H1 (cell line): ENCODE measurements at regions not wholly inside any gene's neighbourhood (a gene's known extent, or its start where the extent isn't known, plus 50 kb on each side); places are given as distances from the start of the nearest gene placed in this dataset.

Experiments used
- CREB1 ChIP-seq: IDR thresholded peaks from 2 replicates; pipeline ENCODE4 v1.6.1; 2012; ENCODE audit warnings: inconsistent platforms
- CTCF ChIP-seq, 3 experiments: IDR thresholded peaks; 1 replicate in 2 of 3; 2 replicates in 1 of 3; pipeline versions ENCODE4 v1.5.1 to v1.6.1; 2011; ENCODE audit warnings: low read length in 3 of 3, mild to moderate bottlenecking in 3 of 3, inconsistent platforms in 2 of 3, low read depth in 1 of 3, moderate library complexity in 1 of 3; ENCODE audit not compliant: insufficient read depth in 1 of 3; ENCODE audit errors: control extremely low read depth in 1 of 3
- EZH2 ChIP-seq: fragments of 200-600 bp; sonication (generic); IDR thresholded peaks from 2 replicates; pipeline ENCODE4 v1.7.1; 2012; ENCODE audit warnings: low read depth, mild to moderate bottlenecking, moderate library complexity, low read length, inconsistent platforms; ENCODE audit not compliant: severe bottlenecking
- HDAC2 ChIP-seq, 2 experiments: fragments of 300-600 bp in 1 of 2; sonication (generic) in 1 of 2; IDR thresholded peaks; 2 replicates each; pipeline ENCODE4 v1.6.1; 2011 to 2012; ENCODE audit warnings: low read depth in 2 of 2, low read length in 2 of 2, mild to moderate bottlenecking in 2 of 2, moderate library complexity in 2 of 2, borderline replicate concordance in 1 of 2, inconsistent platforms in 1 of 2
- KDM1A ChIP-seq: fragments of 200-600, 300-600 bp; sonication (generic); IDR thresholded peaks from 2 replicates; pipeline ENCODE4 v1.7.1; 2016; ENCODE audit warnings: mild to moderate bottlenecking, low read length, borderline replicate concordance
- POLR2A ChIP-seq, 2 experiments: IDR thresholded peaks; 1 replicate in 1 of 2; 2 replicates in 1 of 2; pipeline ENCODE4 v1.6.1; 2011; ENCODE audit warnings: low read depth in 2 of 2, low read length in 2 of 2, mild to moderate bottlenecking in 2 of 2; ENCODE audit errors: control extremely low read depth in 1 of 2
- RNF2 ChIP-seq: fragments of 200-900, 300-1000 bp; sonication (generic); IDR thresholded peaks from 2 replicates; pipeline ENCODE4 v1.7.1; 2016; ENCODE audit warnings: borderline replicate concordance, low read depth, mild to moderate bottlenecking, antibody characterized with exemption, low read length; ENCODE audit not compliant: poor library complexity, severe bottlenecking; ENCODE audit errors: missing control alignments
- RXRA ChIP-seq: IDR thresholded peaks from 2 replicates; pipeline ENCODE4 v1.6.1; 2011; ENCODE audit warnings: low read depth, mild to moderate bottlenecking, low read length, moderate library complexity; ENCODE audit not compliant: insufficient read depth

- TF ChIP-seq EZH2, result no peak
- TF ChIP-seq RNF2, result no peak
- TF ChIP-seq CREB1, result no peak
- TF ChIP-seq POLR2A (IDR thresholded peaks at IDR 0.05; ENCODE audit: control extremely low read depth in 1 of 2, low read depth in 2 of 2, low read length in 2 of 2), result no peak
- no peak for TF ChIP-seq CTCF (IDR thresholded peaks at IDR 0.05; ENCODE audit: control extremely low read depth in 1 of 3, insufficient read depth in 1 of 3, low read depth in 1 of 3, low read length in 3 of 3)
- TF ChIP-seq HDAC2 (IDR thresholded peaks at IDR 0.05; ENCODE audit: borderline replicate concordance in 1 of 2, low read depth in 2 of 2, low read length in 2 of 2), result no peak
- TF ChIP-seq KDM1A, result no peak
- no peak for TF ChIP-seq RXRA
These were observed 1038.4 kb upstream of the PABPC4L start for GRCh38 chr4:135239964-135240363.
